Dermis microvascular lymphatic vessel endothelial cell (primary cell): ENCODE measurements at regions not wholly inside any gene's neighbourhood (a gene's known extent, or its start where the extent isn't known, plus 50 kb on each side); places are given as distances from the start of the nearest gene placed in this dataset.
"Not testable (repeated sequence)": the region's sequence is repeated elsewhere in the genome, so short reads cannot be mapped to it uniquely, and the experiment has no call there.

Source experiments
- DNase-seq, 2 donors: peaks; one replicate each; pipeline versions ENCODE4 v3.0.0 to v3.0.0-alpha.2; 2010; ENCODE audit warnings: low read depth in 2 of 2

DNA sequence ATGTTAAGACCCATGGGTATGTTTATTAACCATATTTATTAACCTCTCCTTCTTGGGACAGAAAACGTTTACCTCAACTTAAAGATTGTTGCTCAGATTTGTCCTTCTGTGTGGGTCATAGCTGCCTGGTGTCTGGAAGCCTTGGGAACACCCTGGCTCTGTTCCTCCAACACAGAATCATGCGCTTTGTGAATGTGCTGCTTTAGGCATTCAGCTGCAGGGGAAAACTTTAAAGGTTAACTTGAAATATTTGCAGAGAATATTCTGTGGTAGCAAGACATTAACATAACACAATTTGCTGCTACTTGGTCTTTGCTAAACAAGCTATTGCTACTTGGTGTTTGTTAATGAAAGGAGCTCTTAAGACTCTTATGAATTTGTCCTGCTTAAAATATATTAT is 50.5 kb upstream of the THOC3 start:
- DNase-seq, result not testable (repeated sequence)

- not testable (repeated sequence) for DNase-seq
Measured at GRCh38 chr5:176020852-176021251, 52.7 kb upstream of the THOC3 start.

- not testable (repeated sequence) for DNase-seq
Measured at GRCh38 chr5:176023535-176023934, 55.4 kb upstream of the THOC3 start.

- DNase-seq, result not testable (repeated sequence)
Measured at GRCh38 chr5:176029445-176029844, 61.3 kb upstream of the THOC3 start.

DNA sequence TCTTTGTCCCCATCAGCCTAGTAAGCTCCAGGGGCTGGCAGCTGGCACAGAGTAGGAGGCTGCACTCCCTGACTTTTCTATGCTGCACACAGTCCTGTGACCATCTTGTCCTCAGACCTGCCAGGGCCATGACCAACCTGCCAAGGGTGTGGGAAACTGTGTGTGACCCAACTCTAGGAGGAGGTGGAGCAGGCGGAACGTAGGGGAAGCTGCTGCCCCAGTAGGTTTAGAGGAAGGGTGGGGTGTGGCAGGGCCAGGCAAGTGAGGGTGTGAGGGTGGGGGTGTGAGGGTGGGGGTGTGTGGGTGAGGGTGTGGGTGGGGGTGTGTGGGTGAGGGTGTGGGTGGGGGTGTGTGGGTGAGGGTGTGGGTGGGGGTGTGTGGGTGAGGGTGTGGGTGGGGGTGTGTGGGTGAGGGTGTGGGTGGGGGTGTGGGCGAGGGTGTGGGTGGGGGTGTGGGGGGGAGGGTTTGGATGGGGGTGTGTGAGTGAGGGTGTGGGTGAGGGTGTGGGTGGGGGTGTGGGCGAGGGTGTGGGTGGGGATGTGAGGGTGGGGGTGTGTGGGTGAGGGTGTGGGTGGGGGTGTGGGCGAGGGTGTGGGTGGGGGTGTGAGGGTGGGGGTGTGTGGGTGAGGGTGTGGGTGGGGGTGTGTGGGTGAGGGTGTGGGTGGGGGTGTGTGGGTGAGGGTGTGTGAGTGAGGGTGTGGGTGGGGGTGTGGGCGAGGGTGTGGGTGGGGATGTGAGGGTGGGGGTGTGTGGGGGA is 62.4 kb upstream of the THOC3 start:
- DNase-seq, result not testable (repeated sequence)

DNA sequence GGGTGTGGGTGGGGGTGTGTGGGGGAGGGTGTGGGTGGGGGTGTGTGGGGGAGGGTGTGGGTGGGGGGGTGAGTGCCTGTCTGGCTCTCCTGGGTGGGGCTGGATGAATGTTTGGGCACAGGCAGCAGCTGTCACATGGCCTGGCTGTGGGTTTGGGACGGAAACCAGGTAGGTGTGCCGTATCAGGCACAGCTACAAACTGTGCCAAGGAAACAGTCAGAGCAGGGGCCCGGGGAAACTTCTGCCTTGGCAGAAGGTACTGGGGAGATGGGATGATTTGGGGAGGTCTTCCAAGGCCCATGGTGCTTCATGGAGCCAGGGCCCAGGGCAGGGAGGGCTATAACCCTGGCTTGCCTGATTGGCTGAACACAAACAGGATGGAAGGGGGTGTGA is 63.0 kb upstream of the THOC3 start:
- DNase-seq, result not testable (repeated sequence)

- not testable (repeated sequence) for DNase-seq
Measured at GRCh38 chr5:176033186-176033585, 65.1 kb upstream of the THOC3 start.

DNA sequence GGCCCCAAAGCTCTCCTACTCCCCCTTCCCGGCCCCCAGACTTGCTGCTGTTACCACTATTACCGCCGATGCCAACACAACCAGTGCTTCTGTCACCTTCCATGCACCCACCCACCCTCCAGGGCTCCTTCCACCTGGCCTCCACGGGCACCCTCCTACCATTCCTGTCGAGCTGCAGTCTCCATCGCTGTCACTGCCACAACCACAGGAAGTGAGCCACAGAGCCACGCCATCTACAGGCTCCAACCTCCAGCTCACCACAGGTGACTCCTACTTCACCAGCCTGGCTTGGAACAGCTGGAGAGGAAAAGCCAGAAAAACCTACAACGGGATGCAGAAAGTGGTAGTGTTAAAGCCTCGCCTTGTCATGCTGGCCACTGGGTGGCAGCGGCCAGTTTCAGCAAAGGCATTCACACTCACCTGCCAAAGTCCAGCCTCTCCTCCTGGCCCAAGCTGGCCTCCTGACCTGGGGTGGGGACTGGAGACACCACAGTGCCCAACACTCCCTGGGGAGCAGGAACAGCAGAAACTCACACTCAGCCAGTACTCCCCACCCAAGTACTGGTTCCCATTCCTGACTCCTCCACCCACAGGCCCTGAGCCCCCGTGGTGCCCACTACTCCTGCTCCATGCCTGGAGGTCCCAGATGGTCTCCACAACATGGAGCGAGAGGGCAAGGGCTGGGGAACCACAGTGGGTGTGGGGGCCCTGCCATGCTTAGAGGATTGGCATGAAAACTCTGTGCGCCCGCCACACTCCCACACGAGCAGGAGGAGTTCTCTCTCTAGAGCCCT is 66.5 kb upstream of the THOC3 start:
- not testable (repeated sequence) for DNase-seq

DNA sequence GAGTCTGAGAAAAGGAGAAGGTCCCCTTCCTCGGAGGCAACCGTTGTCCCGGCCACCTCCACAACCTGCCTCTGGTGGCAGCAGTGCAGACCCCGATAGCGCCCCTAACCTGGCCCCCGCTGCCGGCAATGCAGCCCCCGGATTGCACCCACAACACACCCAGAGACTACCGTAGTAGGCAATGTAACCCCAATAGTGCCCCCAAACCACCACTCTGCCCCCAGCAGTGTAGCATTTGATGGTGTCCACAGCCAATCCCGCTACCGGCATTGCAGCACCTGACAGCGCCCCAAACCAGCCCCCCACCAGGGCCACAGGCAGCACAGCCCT is 67.1 kb upstream of the THOC3 start:
- not testable (repeated sequence) for DNase-seq

- DNase-seq, result not testable (repeated sequence)
Measured at GRCh38 chr5:176035816-176036308, 67.7 kb upstream of the THOC3 start.

DNA sequence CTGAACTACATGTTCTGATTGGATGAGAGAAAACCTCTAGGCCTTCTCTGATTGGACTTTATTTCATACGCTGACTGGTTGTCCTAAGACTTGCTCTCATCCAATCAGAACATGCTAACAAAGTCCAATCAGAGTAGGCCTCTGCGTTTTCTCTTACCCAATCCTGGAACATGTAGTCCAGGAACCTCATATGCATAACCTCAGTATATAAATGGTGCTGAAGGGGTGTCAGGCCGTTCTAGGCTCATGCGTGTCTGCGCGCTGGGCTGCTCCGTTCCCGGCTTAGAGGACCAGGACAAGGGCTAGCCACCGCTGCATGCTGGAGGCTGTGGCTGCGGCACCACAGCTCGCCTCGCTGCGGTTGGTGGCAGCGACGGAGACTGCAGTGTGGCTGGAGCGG is 68.3 kb upstream of the THOC3 start:
- DNase-seq, result not testable (repeated sequence)

DNA sequence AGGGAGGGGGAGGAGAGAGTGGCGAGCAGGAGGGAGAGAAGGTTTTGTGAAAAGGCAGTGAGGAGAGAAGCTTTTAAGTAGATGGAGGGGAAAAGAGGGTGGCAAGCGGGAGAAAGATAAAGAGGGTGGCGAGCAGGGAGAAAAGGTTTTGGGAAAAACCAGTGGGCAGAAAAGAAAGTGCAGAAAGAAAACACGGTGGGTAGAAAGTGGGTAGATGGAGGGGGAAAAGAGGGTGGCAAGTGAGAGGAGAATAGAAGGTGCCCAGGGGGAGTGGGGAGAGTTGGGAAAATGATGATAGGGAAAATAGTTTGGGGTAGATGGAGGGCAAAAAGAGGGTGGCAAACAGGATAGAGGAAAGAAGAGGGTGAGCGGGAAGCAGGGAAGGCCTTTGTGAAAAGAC is 69.1 kb upstream of the THOC3 start:
- DNase-seq, result not testable (repeated sequence)

DNA sequence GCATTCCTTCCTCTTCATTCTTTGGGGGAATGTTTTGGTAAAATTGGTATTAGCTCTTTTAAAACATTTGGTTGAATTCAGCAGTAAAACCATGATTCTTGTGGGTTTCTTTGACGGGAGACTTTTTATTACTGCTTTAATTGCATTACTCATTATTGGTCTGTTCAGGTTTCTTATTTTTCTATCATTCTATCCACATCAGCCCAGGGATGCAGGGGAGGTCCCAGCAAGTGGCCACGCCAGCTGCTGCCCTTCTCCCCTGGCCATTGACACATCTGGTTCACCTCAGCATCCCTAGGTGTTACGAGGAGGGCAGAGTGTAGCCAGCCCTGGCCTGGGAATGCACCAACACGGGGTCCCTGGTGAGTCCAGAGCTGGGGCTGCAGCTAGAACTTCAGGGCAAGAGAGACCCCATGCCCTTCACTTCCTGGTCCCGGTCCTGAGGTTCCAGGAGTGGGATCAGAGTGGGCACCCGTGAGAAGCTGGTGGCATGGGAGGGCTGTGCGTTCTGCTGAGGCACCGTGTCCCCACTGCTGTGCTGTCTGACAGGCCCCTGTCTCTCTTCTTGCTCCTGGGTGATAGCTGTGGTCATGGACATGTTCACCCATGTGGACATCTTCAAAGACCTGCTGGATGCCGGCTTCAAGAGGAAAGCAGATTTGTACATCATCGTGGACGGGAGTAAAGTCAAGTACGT is 72.1 kb upstream of the THOC3 start:
- not testable (repeated sequence) for DNase-seq

GRCh38 chr5:176041248-176041994 is 73.3 kb upstream of the THOC3 start:
- not testable (repeated sequence) for DNase-seq

- DNase-seq, result not testable (repeated sequence)
Measured at GRCh38 chr5:176042020-176042658, 74.0 kb upstream of the THOC3 start.

GRCh38 chr5:176043252-176043829 is 75.2 kb upstream of the THOC3 start:
- not testable (repeated sequence) for DNase-seq

DNA sequence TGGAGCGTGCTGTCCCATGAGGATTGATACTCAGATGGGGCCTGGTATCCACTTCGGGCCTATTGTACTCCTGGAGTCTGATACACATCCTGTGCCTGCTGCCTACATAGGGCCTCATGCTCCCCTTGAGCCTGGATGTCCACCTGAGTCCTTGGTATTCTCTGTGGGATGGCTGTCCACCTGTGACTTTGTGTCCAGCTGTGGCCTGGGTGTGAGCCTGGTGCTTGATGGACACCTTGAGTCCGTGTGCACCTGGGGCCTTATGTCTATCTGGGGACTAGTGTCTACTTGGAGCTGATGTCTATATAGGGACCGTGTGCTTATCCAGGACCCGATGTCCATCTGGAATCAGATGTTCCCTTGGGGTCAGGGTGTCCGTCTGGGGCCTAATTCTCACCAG is 75.9 kb upstream of the THOC3 start:
- not testable (repeated sequence) for DNase-seq

GRCh38 chr5:176044431-176044830 is 76.3 kb upstream of the THOC3 start:
- not testable (repeated sequence) for DNase-seq

- not testable (repeated sequence) for DNase-seq
Measured at GRCh38 chr5:176045442-176045841, 77.3 kb upstream of the THOC3 start.

- DNase-seq, result not testable (repeated sequence)
Measured at GRCh38 chr5:176048671-176049070, 80.6 kb upstream of the THOC3 start.
